ENCODE measurements at regions not wholly inside any gene's neighbourhood (a gene's known extent, or its start where the extent isn't known, plus 50 kb on each side); places are given as distances from the start of the nearest gene placed in this dataset.

- no peak for DNase-seq (ENCODE audit: low read depth)
Measured at GRCh38 chr6:112725541-112726085, 378.5 kb downstream of the RFPL4B start.

GRCh38 chr6:112735129-112735528 lies 388.0 kb downstream of the RFPL4B start:
- no peak for DNase-seq (ENCODE audit: low read depth)

- DNase-seq (ENCODE audit: low read depth), result no peak
Measured at GRCh38 chr6:112739766-112740165, 392.6 kb downstream of the RFPL4B start.

GRCh38 chr6:112743323-112743722 lies 396.2 kb downstream of the RFPL4B start:
- DNase-seq (ENCODE audit: low read depth), result no peak

GRCh38 chr6:112744827-112745226 lies 397.7 kb downstream of the RFPL4B start:
- no peak for DNase-seq (ENCODE audit: low read depth)

GRCh38 chr6:112745765-112746164 lies 398.6 kb downstream of the RFPL4B start:
- DNase-seq (ENCODE audit: low read depth), result no peak

- no peak for DNase-seq (ENCODE audit: low read depth)
Measured at GRCh38 chr6:112749673-112750072, 402.5 kb downstream of the RFPL4B start.

GRCh38 chr6:112752305-112752704 lies 405.2 kb downstream of the RFPL4B start:
- no peak for DNase-seq (ENCODE audit: low read depth)

GRCh38 chr6:112752791-112753190 lies 405.7 kb downstream of the RFPL4B start:
- no peak for DNase-seq (ENCODE audit: low read depth)

- no peak for DNase-seq (ENCODE audit: low read depth)
Measured at GRCh38 chr6:112760831-112761230, 413.7 kb downstream of the RFPL4B start.

- DNase-seq (ENCODE audit: low read depth), result no peak
Measured at GRCh38 chr6:112761740-112762139, 414.6 kb downstream of the RFPL4B start.

- no peak for DNase-seq (ENCODE audit: low read depth)
Measured at GRCh38 chr6:112764377-112764776, 417.2 kb downstream of the RFPL4B start.

- DNase-seq (ENCODE audit: low read depth), result no peak
Measured at GRCh38 chr6:112770308-112770707, 423.2 kb downstream of the RFPL4B start.

GRCh38 chr6:112773187-112773586 lies 426.1 kb downstream of the RFPL4B start:
- no peak for DNase-seq (ENCODE audit: low read depth)

GRCh38 chr6:112774319-112774718 lies 427.2 kb downstream of the RFPL4B start:
- DNase-seq (ENCODE audit: low read depth), result no peak

GRCh38 chr6:112780498-112781096 lies 433.5 kb downstream of the RFPL4B start:
- no peak for DNase-seq (ENCODE audit: low read depth)

- DNase-seq (ENCODE audit: low read depth), result no peak
Measured at GRCh38 chr6:112781241-112781640, 434.1 kb downstream of the RFPL4B start.

- DNase-seq (ENCODE audit: low read depth), result no peak
Measured at GRCh38 chr6:112785408-112785807, 438.3 kb downstream of the RFPL4B start.

GRCh38 chr6:112786801-112787200 lies 439.7 kb downstream of the RFPL4B start:
- DNase-seq (ENCODE audit: low read depth), result no peak

GRCh38 chr6:112787371-112787770 lies 440.2 kb downstream of the RFPL4B start:
- DNase-seq (ENCODE audit: low read depth), result no peak

GRCh38 chr6:112795316-112795715 lies 448.2 kb downstream of the RFPL4B start:
- DNase-seq (ENCODE audit: low read depth), result no peak

GRCh38 chr6:112796712-112797111 lies 449.6 kb downstream of the RFPL4B start:
- DNase-seq (ENCODE audit: low read depth), result no peak

- no peak for DNase-seq (ENCODE audit: low read depth)
Measured at GRCh38 chr6:112799889-112800288, 452.8 kb downstream of the RFPL4B start.

- no peak for DNase-seq (ENCODE audit: low read depth)
Measured at GRCh38 chr6:112800439-112800838, 453.3 kb downstream of the RFPL4B start.
